ENCODE measurements at regions not wholly inside any gene's neighbourhood (a gene's known extent, or its start where the extent isn't known, plus 50 kb on each side); places are given as distances from the start of the nearest gene placed in this dataset.

DNA sequence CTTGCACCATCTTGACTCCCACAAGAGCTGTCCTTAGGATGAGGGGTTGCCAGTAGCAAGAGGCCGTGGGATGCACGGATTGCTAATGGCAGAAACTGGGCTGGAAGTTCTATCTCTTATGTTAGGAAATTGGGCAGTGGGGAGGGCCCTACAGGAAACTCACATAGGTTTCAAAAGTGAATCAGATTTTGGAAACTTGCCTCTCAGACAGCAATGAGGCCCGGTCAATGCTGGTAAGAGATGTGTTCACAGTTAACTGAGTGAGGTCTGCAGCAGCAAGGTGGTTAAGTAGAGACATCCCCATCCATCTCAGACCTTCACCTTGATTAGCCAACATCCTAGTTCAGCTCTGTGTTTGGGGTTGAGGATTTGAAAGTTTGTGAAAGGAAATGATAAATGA is 164.7 kb downstream of the ABCA8 start:
- H3K4me3 ChIP-seq (ENCODE audit: low read depth, low read length) = no peak overlapping the region
- no peak for DNase-seq (ENCODE audit: low read depth)
- TF ChIP-seq, protein P1, sequence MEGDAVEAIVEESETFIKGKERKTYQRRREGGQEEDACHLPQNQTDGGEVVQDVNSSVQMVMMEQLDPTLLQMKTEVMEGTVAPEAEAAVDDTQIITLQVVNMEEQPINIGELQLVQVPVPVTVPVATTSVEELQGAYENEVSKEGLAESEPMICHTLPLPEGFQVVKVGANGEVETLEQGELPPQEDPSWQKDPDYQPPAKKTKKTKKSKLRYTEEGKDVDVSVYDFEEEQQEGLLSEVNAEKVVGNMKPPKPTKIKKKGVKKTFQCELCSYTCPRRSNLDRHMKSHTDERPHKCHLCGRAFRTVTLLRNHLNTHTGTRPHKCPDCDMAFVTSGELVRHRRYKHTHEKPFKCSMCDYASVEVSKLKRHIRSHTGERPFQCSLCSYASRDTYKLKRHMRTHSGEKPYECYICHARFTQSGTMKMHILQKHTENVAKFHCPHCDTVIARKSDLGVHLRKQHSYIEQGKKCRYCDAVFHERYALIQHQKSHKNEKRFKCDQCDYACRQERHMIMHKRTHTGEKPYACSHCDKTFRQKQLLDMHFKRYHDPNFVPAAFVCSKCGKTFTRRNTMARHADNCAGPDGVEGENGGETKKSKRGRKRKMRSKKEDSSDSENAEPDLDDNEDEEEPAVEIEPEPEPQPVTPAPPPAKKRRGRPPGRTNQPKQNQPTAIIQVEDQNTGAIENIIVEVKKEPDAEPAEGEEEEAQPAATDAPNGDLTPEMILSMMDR (IDR thresholded peaks at IDR 0.05; ENCODE audit: insufficient read depth, low read depth, low read length, missing control alignments) = no peak

DNA sequence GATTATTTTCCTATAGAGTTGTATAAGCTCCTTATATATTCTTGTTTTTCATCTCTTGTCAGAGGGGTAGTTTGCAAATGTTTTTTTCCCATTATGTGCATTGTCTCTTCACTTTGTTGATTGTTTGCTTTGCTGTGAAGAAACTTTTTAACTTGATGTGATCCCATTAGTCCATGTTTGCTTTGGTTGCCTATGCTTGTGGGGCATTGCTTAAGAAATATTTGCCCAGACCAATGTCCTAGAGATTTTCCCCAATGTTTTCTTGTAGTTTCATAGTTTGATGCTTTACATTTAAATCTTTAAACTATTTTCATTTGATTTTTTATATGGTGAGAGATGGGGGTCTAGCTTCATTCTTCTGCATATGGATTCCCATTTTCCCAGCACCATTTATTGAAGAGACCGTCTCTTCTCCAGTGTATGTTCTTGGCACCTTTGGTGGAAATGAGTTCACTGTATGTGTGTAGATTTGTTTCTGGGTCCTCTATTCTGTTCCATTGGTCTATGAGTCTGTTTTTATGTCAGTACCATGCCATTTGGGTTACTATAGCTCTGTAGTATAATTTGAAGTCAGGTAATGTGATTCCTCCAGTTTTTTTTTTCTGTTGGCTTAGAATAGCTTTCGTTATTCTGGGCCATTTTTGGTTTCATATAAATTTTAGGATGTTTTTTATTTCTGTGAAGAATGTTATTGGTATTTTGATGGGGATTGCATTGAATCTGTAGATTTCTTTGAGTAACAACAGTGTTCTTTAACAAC is 165.8 kb downstream of the ABCA8 start:
- DNase-seq (ENCODE audit: low read depth) = no peak
- H3K4me3 ChIP-seq (ENCODE audit: low read depth, low read length) = no peak overlapping the region
- TF ChIP-seq, protein P1 (IDR thresholded peaks at IDR 0.05; ENCODE audit: insufficient read depth, low read depth, low read length, missing control alignments) = no peak

DNA sequence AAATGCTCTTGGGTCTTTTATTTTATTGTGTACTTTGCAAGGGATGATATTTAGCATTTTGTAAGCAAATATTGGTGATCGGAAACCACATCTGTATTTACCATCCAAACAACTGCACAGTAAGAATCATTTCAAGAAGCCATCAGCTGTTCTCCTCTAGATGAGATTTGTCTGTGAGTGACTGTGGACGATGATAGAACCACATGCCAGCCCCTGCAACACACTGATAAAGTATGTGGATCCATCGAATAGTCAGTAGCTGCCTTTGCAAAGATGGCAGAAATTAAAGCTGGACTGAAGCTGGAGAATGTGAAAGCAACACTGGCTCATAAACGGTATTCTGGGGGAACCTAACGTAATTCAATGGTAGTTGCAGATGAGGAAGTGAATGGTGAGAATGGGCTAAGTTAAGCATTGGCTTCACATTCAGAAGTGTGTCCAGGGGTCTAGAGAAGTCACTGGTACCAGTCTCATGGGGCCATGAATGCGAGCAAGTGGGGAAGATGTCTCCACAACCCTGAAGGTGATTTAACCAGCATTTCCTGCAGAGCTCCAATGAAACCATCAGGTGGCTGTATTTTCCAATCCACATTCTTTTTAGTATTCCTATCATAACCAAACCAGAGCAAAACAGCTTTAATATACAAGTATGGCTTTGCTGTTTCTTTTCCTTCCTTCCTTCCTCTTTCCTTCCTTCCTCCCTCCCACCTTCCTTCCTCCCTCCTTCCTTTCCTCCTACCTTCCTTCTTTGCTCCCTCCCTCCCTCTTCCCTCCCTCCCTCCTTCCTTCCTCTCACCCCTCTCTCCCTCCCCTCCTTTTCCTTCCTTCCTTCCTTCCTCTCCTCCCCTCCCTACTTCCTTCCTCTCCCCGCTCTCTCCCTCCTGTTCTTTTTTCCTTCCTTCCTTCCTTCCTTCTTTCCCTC is 169.4 kb downstream of the ABCA8 start:
- no peak for DNase-seq (ENCODE audit: low read depth)
- TF ChIP-seq, protein P1 (IDR thresholded peaks at IDR 0.05; ENCODE audit: insufficient read depth, low read depth, low read length, missing control alignments) = no peak
- H3K4me3 ChIP-seq (ENCODE audit: low read depth, low read length) = no peak overlapping the region

DNA sequence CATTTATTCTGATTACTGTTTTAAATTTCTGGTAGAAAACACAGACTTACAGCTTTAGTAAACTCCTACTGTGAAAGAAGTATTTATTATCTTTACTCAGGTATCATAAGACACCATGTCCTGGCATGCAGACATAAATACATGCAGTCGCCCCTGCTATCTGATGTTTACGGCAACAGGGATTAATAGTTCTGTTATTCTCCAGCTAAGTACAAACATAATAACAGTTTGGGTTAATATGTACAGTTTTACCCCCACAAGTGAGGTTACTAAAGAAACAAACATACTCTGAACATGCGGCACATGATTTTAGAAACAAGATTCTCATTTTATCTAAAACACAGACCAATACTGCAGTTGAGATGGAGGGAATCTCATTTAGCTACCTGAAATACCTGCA is 170.8 kb downstream of the ABCA8 start:
- DNase-seq (ENCODE audit: low read depth) = no peak
- no peak overlapping the region for H3K4me3 ChIP-seq (ENCODE audit: low read depth, low read length)
- TF ChIP-seq, protein P1 (IDR thresholded peaks at IDR 0.05; ENCODE audit: insufficient read depth, low read depth, low read length, missing control alignments) = no peak

DNA sequence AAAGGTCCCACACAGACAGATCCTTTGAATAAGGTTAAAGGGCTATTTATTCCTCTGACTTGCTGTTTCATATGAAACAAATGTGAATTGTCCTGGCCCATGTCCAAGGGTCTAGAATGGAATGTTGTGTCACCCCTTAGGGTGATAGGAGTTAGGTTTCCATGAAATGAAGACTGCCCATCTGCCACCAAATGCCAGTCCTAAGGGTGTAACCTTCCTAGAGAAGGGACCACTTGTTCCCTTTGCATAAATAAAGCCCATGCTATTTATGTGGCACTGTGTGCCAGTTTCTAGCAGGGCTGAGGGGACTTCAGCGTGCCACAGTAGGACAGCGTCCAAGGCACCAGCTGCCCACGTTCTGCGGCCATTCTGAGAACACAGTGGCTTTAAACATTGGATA is 171.3 kb downstream of the ABCA8 start:
- TF ChIP-seq, protein P1 (IDR thresholded peaks at IDR 0.05; ENCODE audit: insufficient read depth, low read depth, low read length, missing control alignments) = no peak
- no peak overlapping the region for H3K4me3 ChIP-seq (ENCODE audit: low read depth, low read length)
- DNase-seq (ENCODE audit: low read depth) = no peak

DNA sequence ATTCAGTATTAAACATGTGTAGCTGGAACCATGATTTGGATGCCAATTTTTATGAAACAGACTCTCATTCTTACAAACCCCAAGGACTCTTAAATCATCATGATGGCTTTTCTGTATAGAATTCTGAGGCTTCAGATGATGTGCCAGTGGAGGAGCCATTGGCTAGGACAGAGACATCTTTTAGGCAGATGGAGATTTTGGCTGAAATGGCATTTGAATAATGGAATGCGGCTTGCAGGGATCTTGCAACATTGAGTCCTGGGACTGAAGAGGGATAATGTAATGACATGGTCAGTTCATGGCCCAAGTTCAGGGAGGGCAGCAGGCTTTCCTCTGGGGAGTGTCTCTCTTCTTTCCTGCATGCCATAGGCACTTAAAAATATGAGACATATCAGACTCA is 172.4 kb downstream of the ABCA8 start:
- TF ChIP-seq, protein P1 (IDR thresholded peaks at IDR 0.05; ENCODE audit: insufficient read depth, low read depth, low read length, missing control alignments) = no peak
- H3K4me3 ChIP-seq (ENCODE audit: low read depth, low read length) = no peak overlapping the region
- no peak for DNase-seq (ENCODE audit: low read depth)
